ENCODE measurements at regions not wholly inside any gene's neighbourhood (a gene's known extent, or its start where the extent isn't known, plus 50 kb on each side); places are given as distances from the start of the nearest gene placed in this dataset.

DNA sequence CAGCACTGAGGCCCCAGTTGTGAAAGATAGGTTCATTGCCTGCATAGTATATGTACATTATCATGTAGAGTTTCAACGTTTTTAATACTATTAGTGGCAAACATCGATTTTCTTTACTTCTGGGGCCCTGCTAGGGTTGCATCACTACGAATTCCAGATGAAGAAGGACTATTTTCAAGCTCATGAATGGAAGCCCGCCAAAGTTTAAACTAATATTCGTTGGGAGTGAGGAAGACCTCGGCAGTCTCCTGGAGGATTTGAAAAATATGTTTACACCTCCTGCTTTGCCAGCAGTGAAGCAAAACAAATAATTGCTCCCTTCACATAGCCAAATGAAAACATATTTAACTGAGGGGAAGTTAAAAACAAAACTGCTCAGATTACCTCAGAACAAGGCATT, 672.9 kb upstream of the NOVA1 start:
- Histone ChIP-seq H4K20me1 (ENCODE audit: insufficient read depth) (no peaks in the 10 kb centered on the region), H3K4me2 (ENCODE audit: low read length) (no peak overlapping the region), H3K27me3 (ENCODE audit: insufficient read depth, low read depth, low read length) (no peaks in the 10 kb centered on the region), H3K27ac (ENCODE audit: low read length) (no peak overlapping the region), H3K36me3 (ENCODE audit: insufficient read depth, low read length) (no peaks in the 10 kb centered on the region), H3K9me2 (ENCODE audit: insufficient read depth, low read length) (no peaks in the 10 kb centered on the region), H3K9me3 (ENCODE audit: low read length) (no peaks in the 10 kb centered on the region), H2AFZ (ENCODE audit: low read depth, low read length) (no peak overlapping the region), H3K4me3 (ENCODE audit: low read length) (no peak overlapping the region), H3F3A (ENCODE audit: insufficient read depth, low read length, poor library complexity, severe bottlenecking) (no peaks in the 10 kb centered on the region), H3K79me2 (replicated peaks; ENCODE audit: insufficient read depth, low read length) (no peaks in the 10 kb centered on the region), H3K9ac (ENCODE audit: low read length) (no peak overlapping the region)
- TF ChIP-seq EP300 (conservative IDR thresholded peaks at IDR 0.05; ENCODE audit: poor library complexity, severe bottlenecking) (no peak), POLR2AphosphoS5 (IDR thresholded peaks at IDR 0.05) (no peak), MXI1 (conservative IDR thresholded peaks at IDR 0.05; ENCODE audit: poor library complexity, severe bottlenecking) (no peak), TAF1 (IDR thresholded peaks at IDR 0.05; ENCODE audit: low read depth) (no peak), EZH2 (IDR thresholded peaks at IDR 0.05; ENCODE audit: borderline replicate concordance, insufficient read depth, low read length, poor library complexity, severe bottlenecking) (no peak), SMC3 (conservative IDR thresholded peaks at IDR 0.05; ENCODE audit: poor library complexity) (no peak), RAD21 (conservative IDR thresholded peaks at IDR 0.05) (no peak)
- TF ChIP-seq, protein P1, sequence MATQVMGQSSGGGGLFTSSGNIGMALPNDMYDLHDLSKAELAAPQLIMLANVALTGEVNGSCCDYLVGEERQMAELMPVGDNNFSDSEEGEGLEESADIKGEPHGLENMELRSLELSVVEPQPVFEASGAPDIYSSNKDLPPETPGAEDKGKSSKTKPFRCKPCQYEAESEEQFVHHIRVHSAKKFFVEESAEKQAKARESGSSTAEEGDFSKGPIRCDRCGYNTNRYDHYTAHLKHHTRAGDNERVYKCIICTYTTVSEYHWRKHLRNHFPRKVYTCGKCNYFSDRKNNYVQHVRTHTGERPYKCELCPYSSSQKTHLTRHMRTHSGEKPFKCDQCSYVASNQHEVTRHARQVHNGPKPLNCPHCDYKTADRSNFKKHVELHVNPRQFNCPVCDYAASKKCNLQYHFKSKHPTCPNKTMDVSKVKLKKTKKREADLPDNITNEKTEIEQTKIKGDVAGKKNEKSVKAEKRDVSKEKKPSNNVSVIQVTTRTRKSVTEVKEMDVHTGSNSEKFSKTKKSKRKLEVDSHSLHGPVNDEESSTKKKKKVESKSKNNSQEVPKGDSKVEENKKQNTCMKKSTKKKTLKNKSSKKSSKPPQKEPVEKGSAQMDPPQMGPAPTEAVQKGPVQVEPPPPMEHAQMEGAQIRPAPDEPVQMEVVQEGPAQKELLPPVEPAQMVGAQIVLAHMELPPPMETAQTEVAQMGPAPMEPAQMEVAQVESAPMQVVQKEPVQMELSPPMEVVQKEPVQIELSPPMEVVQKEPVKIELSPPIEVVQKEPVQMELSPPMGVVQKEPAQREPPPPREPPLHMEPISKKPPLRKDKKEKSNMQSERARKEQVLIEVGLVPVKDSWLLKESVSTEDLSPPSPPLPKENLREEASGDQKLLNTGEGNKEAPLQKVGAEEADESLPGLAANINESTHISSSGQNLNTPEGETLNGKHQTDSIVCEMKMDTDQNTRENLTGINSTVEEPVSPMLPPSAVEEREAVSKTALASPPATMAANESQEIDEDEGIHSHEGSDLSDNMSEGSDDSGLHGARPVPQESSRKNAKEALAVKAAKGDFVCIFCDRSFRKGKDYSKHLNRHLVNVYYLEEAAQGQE (IDR thresholded peaks at IDR 0.05; ENCODE audit: borderline replicate concordance): no peak
- TF ChIP-seq, protein P2, sequence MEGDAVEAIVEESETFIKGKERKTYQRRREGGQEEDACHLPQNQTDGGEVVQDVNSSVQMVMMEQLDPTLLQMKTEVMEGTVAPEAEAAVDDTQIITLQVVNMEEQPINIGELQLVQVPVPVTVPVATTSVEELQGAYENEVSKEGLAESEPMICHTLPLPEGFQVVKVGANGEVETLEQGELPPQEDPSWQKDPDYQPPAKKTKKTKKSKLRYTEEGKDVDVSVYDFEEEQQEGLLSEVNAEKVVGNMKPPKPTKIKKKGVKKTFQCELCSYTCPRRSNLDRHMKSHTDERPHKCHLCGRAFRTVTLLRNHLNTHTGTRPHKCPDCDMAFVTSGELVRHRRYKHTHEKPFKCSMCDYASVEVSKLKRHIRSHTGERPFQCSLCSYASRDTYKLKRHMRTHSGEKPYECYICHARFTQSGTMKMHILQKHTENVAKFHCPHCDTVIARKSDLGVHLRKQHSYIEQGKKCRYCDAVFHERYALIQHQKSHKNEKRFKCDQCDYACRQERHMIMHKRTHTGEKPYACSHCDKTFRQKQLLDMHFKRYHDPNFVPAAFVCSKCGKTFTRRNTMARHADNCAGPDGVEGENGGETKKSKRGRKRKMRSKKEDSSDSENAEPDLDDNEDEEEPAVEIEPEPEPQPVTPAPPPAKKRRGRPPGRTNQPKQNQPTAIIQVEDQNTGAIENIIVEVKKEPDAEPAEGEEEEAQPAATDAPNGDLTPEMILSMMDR (IDR thresholded peaks at IDR 0.05; ENCODE audit: poor library complexity, severe bottlenecking): no peak

DNA sequence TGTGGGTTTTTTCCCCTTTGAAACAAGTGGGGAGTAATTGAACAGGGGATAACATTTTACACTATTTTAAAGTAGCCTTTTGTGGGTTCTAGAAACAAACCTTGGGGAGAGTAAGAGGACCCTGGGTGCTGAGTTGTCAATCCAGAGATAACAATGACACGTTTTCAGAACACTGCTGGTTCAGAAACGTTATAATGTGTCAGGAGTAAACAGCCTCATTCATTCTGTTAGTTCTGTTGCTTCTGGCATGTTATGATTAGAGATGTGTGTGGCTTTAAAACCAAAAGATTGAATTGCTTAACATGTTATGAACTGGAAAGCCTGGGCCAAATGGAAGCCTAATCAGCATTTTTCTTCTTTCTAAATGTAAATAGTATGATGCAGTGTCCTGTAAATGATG, 680.5 kb upstream of the NOVA1 start:
- Histone ChIP-seq H3F3A (ENCODE audit: insufficient read depth, low read length, poor library complexity, severe bottlenecking) (no peaks in the 10 kb centered on the region), H3K27me3 (ENCODE audit: insufficient read depth, low read depth, low read length) (no peaks in the 10 kb centered on the region), H4K20me1 (ENCODE audit: insufficient read depth) (no peaks in the 10 kb centered on the region), H3K79me2 (replicated peaks; ENCODE audit: insufficient read depth, low read length) (no peaks in the 10 kb centered on the region), H3K9me3 (ENCODE audit: low read length) (no peaks in the 10 kb centered on the region), H2AFZ (ENCODE audit: low read depth, low read length) (no peak overlapping the region), H3K36me3 (ENCODE audit: insufficient read depth, low read length) (no peaks in the 10 kb centered on the region), H3K9ac (ENCODE audit: low read length) (no peak overlapping the region), H3K4me3 (ENCODE audit: low read length) (no peak overlapping the region), H3K27ac (ENCODE audit: low read length) (no peak overlapping the region), H3K4me2 (ENCODE audit: low read length) (no peak overlapping the region), H3K9me2 (ENCODE audit: insufficient read depth, low read length) (no peaks in the 10 kb centered on the region)
- TF ChIP-seq EP300 (conservative IDR thresholded peaks at IDR 0.05; ENCODE audit: poor library complexity, severe bottlenecking) (peak; percentile 61), EZH2 (IDR thresholded peaks at IDR 0.05; ENCODE audit: borderline replicate concordance, insufficient read depth, low read length, poor library complexity, severe bottlenecking) (no peak), SMC3 (conservative IDR thresholded peaks at IDR 0.05; ENCODE audit: poor library complexity) (no peak), POLR2AphosphoS5 (IDR thresholded peaks at IDR 0.05) (peak; percentile 73), RAD21 (conservative IDR thresholded peaks at IDR 0.05) (no peak), TAF1 (IDR thresholded peaks at IDR 0.05; ENCODE audit: low read depth) (no peak)
- TF ChIP-seq, protein P1 (IDR thresholded peaks at IDR 0.05; ENCODE audit: borderline replicate concordance): no peak
- TF ChIP-seq, protein P2 (IDR thresholded peaks at IDR 0.05; ENCODE audit: poor library complexity, severe bottlenecking): no peak
